Spleen (tissue), 7 donors: ENCODE measurements at regions not wholly inside any gene's neighbourhood (a gene's known extent, or its start where the extent isn't known, plus 50 kb on each side); places are given as distances from the start of the nearest gene placed in this dataset.

Source experiments
- CTCF ChIP-seq, 11 experiments: fragments of 200-600 bp in 7 of 11; fragments of 450-650 bp in 4 of 11; sonication (generic) in 4 of 11; IDR thresholded peaks in 8 of 11; conservative IDR thresholded peaks in 3 of 11; 1 replicate in 7 of 11; 2 replicates in 4 of 11; pipeline versions ENCODE4 v1.4.0 to v1.8.0; 2016 to 2021; ENCODE audit warnings: antibody characterized with exemption in 11 of 11, inconsistent platforms in 4 of 11, mild to moderate bottlenecking in 1 of 11
- POLR2A ChIP-seq, 3 donors: fragments of 450-650 bp; IDR thresholded peaks; one replicate each; pipeline ENCODE4 v1.5.1; 2017; ENCODE audit warnings: antibody characterized with exemption in 3 of 3, mild to moderate bottlenecking in 1 of 3
- POLR2AphosphoS5 ChIP-seq, 3 donors: sonication (generic); formaldehyde crosslinking; IDR thresholded peaks; one replicate each; pipeline ENCODE4 v1.5.1; 2017; ENCODE audit warnings: antibody characterized with exemption in 3 of 3
- donor health status: DM: no; HTN: no; CAD: no; lungs with moderate emphysema.
- donor health status: DM: no; HTN: no; CAD: no.
- donor health status: DM: no; HTN: no; CAD: no.

GRCh38 chr6:104597541-104598050 is 262.1 kb downstream of the HACE1 start:
- TF ChIP-seq CTCF (IDR thresholded peaks at IDR 0.05 in 8 of 11, conservative IDR thresholded peaks at IDR 0.05 in 3 of 11) (no peak), POLR2A (IDR thresholded peaks at IDR 0.05) (no peak), POLR2AphosphoS5 (IDR thresholded peaks at IDR 0.05) (no peak)
